ENCODE measurements at regions not wholly inside any gene's neighbourhood (a gene's known extent, or its start where the extent isn't known, plus 50 kb on each side); places are given as distances from the start of the nearest gene placed in this dataset.

- no peaks in the 10 kb centered on the region for H3K36me3 ChIP-seq
- TF ChIP-seq, protein P1, sequence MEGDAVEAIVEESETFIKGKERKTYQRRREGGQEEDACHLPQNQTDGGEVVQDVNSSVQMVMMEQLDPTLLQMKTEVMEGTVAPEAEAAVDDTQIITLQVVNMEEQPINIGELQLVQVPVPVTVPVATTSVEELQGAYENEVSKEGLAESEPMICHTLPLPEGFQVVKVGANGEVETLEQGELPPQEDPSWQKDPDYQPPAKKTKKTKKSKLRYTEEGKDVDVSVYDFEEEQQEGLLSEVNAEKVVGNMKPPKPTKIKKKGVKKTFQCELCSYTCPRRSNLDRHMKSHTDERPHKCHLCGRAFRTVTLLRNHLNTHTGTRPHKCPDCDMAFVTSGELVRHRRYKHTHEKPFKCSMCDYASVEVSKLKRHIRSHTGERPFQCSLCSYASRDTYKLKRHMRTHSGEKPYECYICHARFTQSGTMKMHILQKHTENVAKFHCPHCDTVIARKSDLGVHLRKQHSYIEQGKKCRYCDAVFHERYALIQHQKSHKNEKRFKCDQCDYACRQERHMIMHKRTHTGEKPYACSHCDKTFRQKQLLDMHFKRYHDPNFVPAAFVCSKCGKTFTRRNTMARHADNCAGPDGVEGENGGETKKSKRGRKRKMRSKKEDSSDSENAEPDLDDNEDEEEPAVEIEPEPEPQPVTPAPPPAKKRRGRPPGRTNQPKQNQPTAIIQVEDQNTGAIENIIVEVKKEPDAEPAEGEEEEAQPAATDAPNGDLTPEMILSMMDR (IDR thresholded peaks at IDR 0.05) = no peak
- peaks cover 25% of the 10 kb centered on the region for H3K27me3 ChIP-seq
- H3K4me3 ChIP-seq (ENCODE audit: low read depth in 1 of 2, low read length in 1 of 2) = no peak overlapping the region
- no peaks in the 10 kb centered on the region for H3K4me1 ChIP-seq (ENCODE audit: control insufficient read depth in 1 of 2, insufficient read depth in 1 of 2, low read depth in 1 of 2, low read length in 1 of 2)
- no peak overlapping the region for H3K27ac ChIP-seq
- H3K9me3 ChIP-seq = no peaks in the 10 kb centered on the region
Measured at GRCh38 chr3:139101396-139101795, 56.7 kb upstream of the PRR23C start.

DNA sequence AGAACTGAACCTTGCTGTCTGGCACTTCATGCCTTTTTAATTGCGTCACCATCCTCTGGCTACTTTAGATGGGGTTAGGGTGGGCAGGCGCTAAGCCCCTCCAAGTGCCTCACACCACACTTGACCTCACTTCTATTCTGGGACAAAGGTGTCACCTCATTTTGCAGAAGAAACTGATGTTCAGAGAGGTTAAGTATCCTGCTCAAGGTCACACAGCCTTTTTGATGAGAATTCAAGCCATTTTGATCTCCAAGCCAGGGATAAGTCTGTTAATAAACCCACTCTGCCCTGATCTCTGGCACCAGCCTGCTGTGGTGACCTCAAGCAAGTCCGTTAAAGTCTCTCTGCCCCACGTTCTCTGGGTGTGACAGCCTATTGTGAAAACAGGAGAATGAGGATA, 58.8 kb upstream of the PRR23C start:
- Histone ChIP-seq H3K4me1 (ENCODE audit: control insufficient read depth in 1 of 2, insufficient read depth in 1 of 2, low read depth in 1 of 2, low read length in 1 of 2) (no peaks in the 10 kb centered on the region), H3K27ac (no peak overlapping the region), H3K27me3 (peaks cover 14% of the 10 kb centered on the region), H3K4me3 (ENCODE audit: low read depth in 1 of 2, low read length in 1 of 2) (no peak overlapping the region), H3K36me3 (no peaks in the 10 kb centered on the region), H3K9me3 (no peaks in the 10 kb centered on the region)
- TF ChIP-seq, protein P1 (IDR thresholded peaks at IDR 0.05) = no peak

- Histone ChIP-seq H3K27ac (no peak overlapping the region), H3K4me1 (ENCODE audit: control insufficient read depth in 1 of 2, insufficient read depth in 1 of 2, low read depth in 1 of 2, low read length in 1 of 2) (no peaks in the 10 kb centered on the region), H3K27me3 (peaks cover 8% of the 10 kb centered on the region), H3K9me3 (no peaks in the 10 kb centered on the region), H3K36me3 (no peaks in the 10 kb centered on the region), H3K4me3 (ENCODE audit: low read depth in 1 of 2, low read length in 1 of 2) (no peak overlapping the region)
- TF ChIP-seq, protein P1 (IDR thresholded peaks at IDR 0.05) = no peak
Measured at GRCh38 chr3:139104062-139104461, 59.4 kb upstream of the PRR23C start.

DNA sequence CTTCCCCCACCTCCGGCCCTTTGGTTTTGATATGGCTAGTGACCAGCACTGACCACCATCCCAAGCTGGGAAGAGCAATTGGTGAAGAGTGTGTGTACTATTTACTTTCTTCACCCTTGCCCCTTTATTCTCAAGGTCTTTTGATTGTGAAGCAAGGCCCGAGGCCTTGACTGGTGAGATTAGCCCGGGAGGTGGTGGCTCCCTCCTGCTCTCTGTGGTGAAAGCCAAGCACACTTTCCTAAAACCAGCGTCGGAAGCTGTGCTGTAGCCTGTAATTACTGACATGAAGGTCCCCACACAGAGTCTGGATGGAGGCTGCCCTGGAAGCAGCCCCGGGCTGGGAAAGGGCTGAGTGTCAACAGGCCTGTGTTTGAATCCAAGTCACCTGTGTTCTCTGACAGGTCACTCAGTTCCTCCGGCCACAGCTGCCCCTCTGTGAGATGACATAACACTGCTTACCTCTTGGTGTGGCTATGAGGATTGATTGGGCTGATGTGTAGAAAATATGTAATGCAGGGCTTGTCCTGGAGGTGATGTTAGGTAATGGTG, 60.5 kb upstream of the PRR23C start:
- Histone ChIP-seq H3K27ac (no peak overlapping the region), H3K9me3 (no peaks in the 10 kb centered on the region), H3K27me3 (peaks cover 6% of the 10 kb centered on the region), H3K36me3 (no peaks in the 10 kb centered on the region), H3K4me3 (ENCODE audit: low read depth in 1 of 2, low read length in 1 of 2) (no peak overlapping the region), H3K4me1 (ENCODE audit: control insufficient read depth in 1 of 2, insufficient read depth in 1 of 2, low read depth in 1 of 2, low read length in 1 of 2) (no peaks in the 10 kb centered on the region)
- TF ChIP-seq, protein P1 (IDR thresholded peaks at IDR 0.05) = no peak

GRCh38 chr3:139106013-139106932, 61.6 kb upstream of the PRR23C start:
- H3K4me1 ChIP-seq (ENCODE audit: control insufficient read depth in 1 of 2, insufficient read depth in 1 of 2, low read depth in 1 of 2, low read length in 1 of 2) = no peaks in the 10 kb centered on the region
- H3K27me3 ChIP-seq = peaks cover 6% of the 10 kb centered on the region
- no peak overlapping the region for H3K27ac ChIP-seq
- H3K9me3 ChIP-seq = no peaks in the 10 kb centered on the region
- no peak overlapping the region for H3K4me3 ChIP-seq (ENCODE audit: low read depth in 1 of 2, low read length in 1 of 2)
- no peaks in the 10 kb centered on the region for H3K36me3 ChIP-seq
- TF ChIP-seq, protein P1 (IDR thresholded peaks at IDR 0.05) = no peak

Data from neutrophil (primary cell).